Kidney (tissue), 13 donors: ENCODE measurements at regions not wholly inside any gene's neighbourhood (a gene's known extent, or its start where the extent isn't known, plus 50 kb on each side); places are given as distances from the start of the nearest gene placed in this dataset.

ENCODE experiments used
- DNase-seq, 5 donors: peaks; one replicate each; pipeline ENCODE4 v3.0.0-alpha.2; 2013 to 2020
- FAIRE-seq: peaks from 2 replicates; lab custom pipeline; 2012; peaks lifted over from hg19 to GRCh38; lab: Jason Lieb, UNC
- H3K27ac ChIP-seq, 2 donors: one replicate each; pipeline ENCODE4 v1.7.0; 2013; ENCODE audit warnings: low read depth in 2 of 2, low read length in 2 of 2, inconsistent platforms in 1 of 2
- H3K27me3 ChIP-seq: one replicate; pipeline ENCODE4 v1.7.1; 2013; ENCODE audit warnings: low read length, inconsistent platforms; ENCODE audit not compliant: control insufficient read depth, insufficient read depth
- H3K36me3 ChIP-seq, 3 donors: one replicate each; pipeline versions ENCODE4 v1.7.0 to v1.7.1; 2013; ENCODE audit warnings: low read length in 3 of 3, control low read depth in 1 of 3, inconsistent platforms in 1 of 3; ENCODE audit not compliant: insufficient read depth in 3 of 3, control insufficient read depth in 2 of 3
- H3K4me1 ChIP-seq, 3 donors: one replicate each; pipeline versions ENCODE4 v1.7.0 to v1.7.1; 2013; ENCODE audit warnings: low read length in 3 of 3, inconsistent platforms in 1 of 3, low read depth in 1 of 3; ENCODE audit not compliant: control insufficient read depth in 2 of 3, insufficient read depth in 2 of 3
- H3K4me3 ChIP-seq, 3 donors: one replicate each; pipeline versions ENCODE4 v1.7.0 to v1.8.1; 2013; ENCODE audit warnings: low read length in 3 of 3, control low read depth in 1 of 3, inconsistent platforms in 1 of 3
- H3K9ac ChIP-seq, 3 donors: one replicate each; pipeline versions ENCODE4 v1.7.0 to v1.7.1; 2013; ENCODE audit warnings: low read length in 3 of 3, control low read depth in 1 of 3, inconsistent platforms in 1 of 3
- H3K9me3 ChIP-seq, 3 donors: one replicate each; pipeline versions ENCODE4 v1.7.0 to v1.7.1; 2013; ENCODE audit warnings: low read length in 3 of 3, control low read depth in 1 of 3, inconsistent platforms in 1 of 3; ENCODE audit not compliant: control insufficient read depth in 2 of 3, insufficient read depth in 1 of 3
- CTCF ChIP-seq: IDR thresholded peaks from 3 replicates; pipeline ENCODE4 v1.5.1; 2012; ENCODE audit warnings: mild to moderate bottlenecking, moderate library complexity, borderline replicate concordance; ENCODE audit not compliant: insufficient read depth; ENCODE audit errors: extremely low read depth
- intact Hi-C: fragments of 100-400 bp; cut with DNase I; formaldehyde crosslinking; loops from one replicate; pipeline ENCODE4 v1.11.1; 2022
- donor health status: control.
- donor health status: control.
- donor health status: control.
- donor health status: control.
- donor health status: control.
- donor health status: DM: yes; HTN: yes; CAD: no.
- donor health status: Normal renal cell carcinoma (clear cell type).

GRCh38 chr7:41617987-41618386, 84.9 kb downstream of the INHBA start:
- Histone ChIP-seq H3K27ac (no peak overlapping the region), H3K9ac (no peak overlapping the region), H3K4me3 (no peak overlapping the region), H3K27me3 (no peaks in the 10 kb centered on the region), H3K4me1 (no peaks in the 10 kb centered on the region), H3K36me3 (no peaks in the 10 kb centered on the region), H3K9me3 (no peaks in the 10 kb centered on the region)
- no peak for FAIRE-seq
- DNase-seq, result no peak
- no peak for TF ChIP-seq CTCF
- intact Hi-C loops, result no loop called here

- Histone ChIP-seq H3K27ac (no peak overlapping the region), H3K36me3 (no peaks in the 10 kb centered on the region), H3K9ac (no peak overlapping the region), H3K9me3 (no peaks in the 10 kb centered on the region), H3K27me3 (no peaks in the 10 kb centered on the region), H3K4me3 (no peak overlapping the region), H3K4me1 (no peaks in the 10 kb centered on the region)
- FAIRE-seq (no peak), DNase-seq (no peak)
- no peak for TF ChIP-seq CTCF
- intact Hi-C loops, result no loop called here
Observed at GRCh38 chr7:41612798-41613197, 90.1 kb downstream of the INHBA start.

GRCh38 chr7:41612386-41612785, 90.5 kb downstream of the INHBA start:
- TF ChIP-seq CTCF, result no peak
- Histone ChIP-seq H3K27me3 (no peaks in the 10 kb centered on the region), H3K27ac (no peak overlapping the region), H3K9me3 (no peaks in the 10 kb centered on the region), H3K4me1 (no peaks in the 10 kb centered on the region), H3K4me3 (no peak overlapping the region), H3K36me3 (no peaks in the 10 kb centered on the region), H3K9ac (no peak overlapping the region)
- DNase-seq (no peak), FAIRE-seq (no peak)
- intact Hi-C loops, result no loop called here

- Histone ChIP-seq H3K36me3 (no peaks in the 10 kb centered on the region), H3K4me3 (no peak overlapping the region), H3K9ac (no peak overlapping the region), H3K4me1 (no peaks in the 10 kb centered on the region), H3K27me3 (no peaks in the 10 kb centered on the region), H3K9me3 (no peaks in the 10 kb centered on the region), H3K27ac (no peak overlapping the region)
- TF ChIP-seq CTCF, result no peak
- DNase-seq, result no peak
- FAIRE-seq, result no peak
- intact Hi-C loops, result no loop called here
Observed at GRCh38 chr7:41608447-41608846, 94.4 kb downstream of the INHBA start.
